MM.1S (cell line): ENCODE measurements at regions not wholly inside any gene's neighbourhood (a gene's known extent, or its start where the extent isn't known, plus 50 kb on each side); places are given as distances from the start of the nearest gene placed in this dataset.

Experiments
- DNase-seq: peaks from one replicate; pipeline ENCODE4 v3.0.0-alpha.2; 2015
- H2AFZ ChIP-seq: fragments of 300-600 bp; sonication (generic); 2 replicates; pipeline ENCODE4 v1.6.0; 2016; ENCODE audit warnings: antibody characterized with exemption, low read length
- H3F3A ChIP-seq: fragments of 300-600 bp; sonication (generic); 2 replicates; pipeline ENCODE4 v1.6.1; 2016; ENCODE audit warnings: mild to moderate bottlenecking, antibody characterized with exemption, low read length, moderate library complexity, mixed read lengths; ENCODE audit not compliant: insufficient read depth
- H3K27ac ChIP-seq: fragments of 300-600 bp; sonication (generic); 2 replicates; pipeline ENCODE4 v1.5.1; 2016; ENCODE audit warnings: mild to moderate bottlenecking, low read length
- H3K27me3 ChIP-seq: fragments of 300-600 bp; sonication (generic); replicated peaks from 2 replicates; pipeline ENCODE4 v1.6.0; 2016; ENCODE audit warnings: low read length; ENCODE audit not compliant: insufficient read depth
- H3K36me3 ChIP-seq: fragments of 300-600 bp; sonication (generic); replicated peaks from 2 replicates; pipeline ENCODE4 v1.6.1; 2016; ENCODE audit warnings: mild to moderate bottlenecking, low read length, mixed read lengths; ENCODE audit not compliant: insufficient read depth
- H3K4me1 ChIP-seq: fragments of 300-600 bp; sonication (generic); 2 replicates; pipeline ENCODE4 v1.6.1; 2016; ENCODE audit warnings: low read length, mixed read lengths
- H3K4me2 ChIP-seq: fragments of 300-600 bp; sonication (generic); 2 replicates; pipeline ENCODE4 v1.6.0; 2016; ENCODE audit warnings: low read depth, low read length
- H3K4me3 ChIP-seq: fragments of 300-600 bp; sonication (generic); 2 replicates; pipeline ENCODE4 v1.5.1; 2016; ENCODE audit warnings: low read length, mixed read lengths
- H3K79me2 ChIP-seq: fragments of 300-600 bp; sonication (generic); 2 replicates; pipeline ENCODE4 v1.6.1; 2016; ENCODE audit warnings: mixed run types, low read length, mixed read lengths
- H3K9ac ChIP-seq: fragments of 300-600 bp; sonication (generic); 2 replicates; pipeline ENCODE4 v1.6.1; 2016; ENCODE audit warnings: low read length, mixed read lengths
- H3K9me2 ChIP-seq: fragments of 300-600 bp; sonication (generic); replicated peaks from 2 replicates; pipeline ENCODE4 v1.6.1; 2016; ENCODE audit warnings: mild to moderate bottlenecking, low read length, mixed read lengths; ENCODE audit not compliant: insufficient read depth
- H3K9me3 ChIP-seq: fragments of 300-600 bp; sonication (generic); replicated peaks from 2 replicates; pipeline ENCODE4 v1.6.1; 2016; ENCODE audit warnings: mild to moderate bottlenecking, low read length, mixed read lengths; ENCODE audit not compliant: insufficient read depth
- H4K20me1 ChIP-seq: fragments of 300-600 bp; sonication (generic); 2 replicates; pipeline ENCODE4 v1.6.1; 2016; ENCODE audit warnings: mild to moderate bottlenecking, low read length, moderate library complexity, mixed read lengths; ENCODE audit not compliant: insufficient read depth
- CTCF ChIP-seq: fragments of 300-600 bp; sonication (generic); IDR thresholded peaks from 2 replicates; pipeline ENCODE4 v1.5.1; 2016; ENCODE audit warnings: antibody characterized with exemption, low read length, mixed read lengths
- EZH2 ChIP-seq: fragments of 300-600 bp; sonication (generic); optimal IDR thresholded peaks from 2 replicates; pipeline ENCODE3; 2017; ENCODE audit warnings: low read depth, mild to moderate bottlenecking, antibody characterized with exemption, low read length, mixed read lengths
- EZH2phosphoT487 ChIP-seq: fragments of 300-600 bp; sonication (generic); IDR thresholded peaks from 2 replicates; pipeline ENCODE4 v1.6.1; 2018; ENCODE audit warnings: antibody characterized with exemption, low read length

DNA sequence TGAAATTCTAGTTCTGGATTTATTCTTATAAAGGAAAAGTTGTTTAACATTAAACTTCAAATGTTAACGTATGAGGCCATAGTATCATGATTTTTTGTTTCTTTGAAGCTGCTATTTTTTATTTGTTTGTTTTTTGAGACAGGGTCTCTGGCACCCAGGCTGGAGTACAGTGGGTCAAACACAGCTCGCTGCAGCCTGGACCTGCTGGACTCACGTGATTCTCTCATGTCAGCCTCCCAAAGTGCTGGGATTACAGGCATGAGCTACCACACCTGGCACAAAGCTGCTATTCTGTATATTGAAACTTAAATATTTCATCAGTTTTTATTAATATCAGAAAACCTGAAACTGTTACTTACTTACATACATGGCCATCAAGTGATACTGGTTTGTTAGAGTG lies 89.5 kb upstream of the RPRM start:
- H3K4me3 ChIP-seq: no peak overlapping the region
- no peak overlapping the region for H3K4me2 ChIP-seq
- H3K36me3 ChIP-seq: no peaks in the 10 kb centered on the region
- no peaks in the 10 kb centered on the region for H3K79me2 ChIP-seq
- no peaks in the 10 kb centered on the region for H3K27me3 ChIP-seq
- DNase-seq: no peak
- H2AFZ ChIP-seq: no peak overlapping the region
- no peaks in the 10 kb centered on the region for H4K20me1 ChIP-seq
- H3F3A ChIP-seq: 0 out of 2 replicates have a peak, but pooled peaks cover 3% of the 10 kb centered on the region
- TF ChIP-seq EZH2phosphoT487 (no peak), CTCF (no peak), EZH2 (no peak)
- 0 out of 2 replicates have a peak, but pooled peaks cover 6% of the 10 kb centered on the region for H3K4me1 ChIP-seq
- H3K9me2 ChIP-seq: no peaks in the 10 kb centered on the region
- no peak overlapping the region for H3K9ac ChIP-seq
- H3K9me3 ChIP-seq: no peaks in the 10 kb centered on the region
- no peak overlapping the region for H3K27ac ChIP-seq

GRCh38 chr2:153575171-153575853 lies 96.8 kb upstream of the RPRM start:
- H3K36me3 ChIP-seq: no peaks in the 10 kb centered on the region
- no peaks in the 10 kb centered on the region for H3F3A ChIP-seq
- no peaks in the 10 kb centered on the region for H3K9me2 ChIP-seq
- DNase-seq: peak; percentile 10
- H3K9ac ChIP-seq: no peak overlapping the region
- no peaks in the 10 kb centered on the region for H3K4me1 ChIP-seq
- no peak overlapping the region for H2AFZ ChIP-seq
- TF ChIP-seq EZH2phosphoT487 (no peak), CTCF (no peak), EZH2 (no peak)
- no peaks in the 10 kb centered on the region for H4K20me1 ChIP-seq
- H3K27me3 ChIP-seq: no peaks in the 10 kb centered on the region
- H3K4me3 ChIP-seq: no peak overlapping the region
- H3K9me3 ChIP-seq: no peaks in the 10 kb centered on the region
- no peak overlapping the region for H3K27ac ChIP-seq
- H3K4me2 ChIP-seq: no peak overlapping the region
- no peaks in the 10 kb centered on the region for H3K79me2 ChIP-seq

GRCh38 chr2:153584244-153584643 lies 105.7 kb upstream of the RPRM start:
- DNase-seq: no peak

More at GRCh38 chr2:153584244-153584643, 105.7 kb upstream of the RPRM start:
- no peaks in the 10 kb centered on the region for H3K36me3 ChIP-seq
- no peak overlapping the region for H3K4me2 ChIP-seq
- no peaks in the 10 kb centered on the region for H3K9me2 ChIP-seq
- TF ChIP-seq EZH2phosphoT487: no peak
- TF ChIP-seq EZH2: no peak
- TF ChIP-seq CTCF: no peak
- no peak overlapping the region for H3K4me3 ChIP-seq
- H3K4me1 ChIP-seq: no peaks in the 10 kb centered on the region
- no peaks in the 10 kb centered on the region for H4K20me1 ChIP-seq
- no peak overlapping the region for H3K27ac ChIP-seq
- no peaks in the 10 kb centered on the region for H3F3A ChIP-seq
- H3K27me3 ChIP-seq: no peaks in the 10 kb centered on the region
- H2AFZ ChIP-seq: no peak overlapping the region
- H3K9me3 ChIP-seq: no peaks in the 10 kb centered on the region
- H3K79me2 ChIP-seq: no peaks in the 10 kb centered on the region
- no peak overlapping the region for H3K9ac ChIP-seq
